ENCODE measurements at regions not wholly inside any gene's neighbourhood (a gene's known extent, or its start where the extent isn't known, plus 50 kb on each side); places are given as distances from the start of the nearest gene placed in this dataset.

DNA sequence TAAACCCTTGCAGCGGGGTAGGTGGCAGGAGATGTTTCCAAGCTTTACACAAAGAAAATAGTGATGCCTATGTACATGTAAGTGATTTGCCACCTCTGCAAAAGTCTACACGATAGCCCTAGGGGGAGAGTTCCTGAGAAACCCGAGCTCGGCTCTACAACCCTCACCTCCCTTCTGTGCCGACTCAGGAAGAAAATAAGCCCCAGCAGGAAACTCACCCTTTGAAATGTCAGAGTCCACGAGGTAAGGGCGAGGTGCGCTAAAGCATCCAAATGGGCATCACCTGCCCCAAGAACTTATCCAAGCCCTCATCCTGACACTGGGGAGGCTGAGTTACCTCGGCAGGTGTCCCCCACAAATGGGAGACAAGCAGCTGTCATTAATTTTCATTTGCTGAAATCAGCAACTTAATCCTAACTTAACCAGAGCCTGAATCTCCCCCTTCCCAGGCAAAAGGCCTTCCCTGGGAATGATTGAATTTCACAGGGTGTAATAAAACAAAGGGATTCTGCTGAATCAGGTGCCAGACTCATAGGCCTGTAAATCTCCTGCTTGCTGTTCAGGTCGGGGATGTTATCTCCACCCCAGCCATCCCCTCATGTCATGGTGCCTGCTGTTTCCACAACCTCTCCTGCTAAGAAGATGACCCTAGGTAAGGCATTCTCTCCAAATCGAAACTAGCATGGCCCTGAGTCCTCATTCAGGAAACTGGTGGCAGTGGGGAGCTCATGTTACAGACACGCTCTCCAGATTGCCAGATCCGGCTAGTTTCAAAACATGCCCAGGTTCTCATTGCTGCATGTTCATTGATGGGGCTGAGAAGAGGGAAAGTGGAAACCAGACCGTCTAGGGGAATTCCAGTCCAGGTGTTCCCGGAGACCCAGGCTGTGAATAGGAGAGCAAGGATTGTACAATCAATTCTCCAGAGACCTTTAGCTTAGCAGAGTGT lies 105.3 kb upstream of the KIRREL3 start:
- no peak for DNase-seq

- no peak for DNase-seq
These were observed 103.2 kb upstream of the KIRREL3 start for GRCh38 chr11:127103586-127104388.

GRCh38 chr11:127098684-127099083 lies 98.1 kb upstream of the KIRREL3 start:
- DNase-seq, result no peak

- DNase-seq, result no peak
These were observed 80.2 kb upstream of the KIRREL3 start for GRCh38 chr11:127080735-127081134.

DNA sequence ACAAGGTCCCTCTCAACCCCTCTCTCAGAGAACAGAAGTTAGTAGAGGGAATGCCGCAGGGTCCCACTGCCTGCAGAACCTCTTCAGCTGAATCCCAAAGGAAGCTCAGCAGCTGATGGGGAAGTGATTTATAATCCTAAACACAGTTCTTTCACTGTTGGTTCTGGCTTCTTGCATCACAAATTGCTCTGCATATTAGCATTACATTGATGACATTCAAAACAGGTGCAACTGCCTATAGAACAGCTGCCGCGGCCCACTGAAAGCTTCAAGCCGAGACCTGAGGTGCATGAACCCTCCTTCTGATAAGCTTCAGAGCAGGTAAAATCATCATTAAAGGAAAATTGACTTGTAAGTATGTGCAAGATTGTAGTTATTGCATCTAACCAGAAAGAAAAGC lies 75.2 kb upstream of the KIRREL3 start:
- DNase-seq, result no peak

- no peak for DNase-seq
These were observed 73.7 kb upstream of the KIRREL3 start for GRCh38 chr11:127074151-127074761.

DNA sequence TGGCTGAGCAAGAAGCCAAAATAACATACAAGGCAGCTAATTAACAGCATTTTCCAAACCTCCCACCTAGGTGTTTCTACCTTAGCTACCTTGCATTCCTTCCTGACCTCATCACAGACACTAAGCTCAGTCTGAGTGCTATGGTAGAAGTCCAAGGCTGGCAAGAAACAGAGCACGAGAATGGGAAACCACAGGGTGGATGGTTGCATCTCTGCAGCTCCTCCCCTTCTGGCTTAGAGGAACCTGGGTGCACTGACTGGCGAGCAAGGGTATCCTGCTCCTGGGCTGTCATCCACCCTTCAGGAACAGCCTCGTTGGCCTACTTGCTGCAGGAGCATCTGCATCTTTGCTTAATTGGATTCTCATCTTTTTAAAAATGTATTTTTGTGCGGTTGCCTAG lies 73.1 kb upstream of the KIRREL3 start:
- DNase-seq, result no peak

DNA sequence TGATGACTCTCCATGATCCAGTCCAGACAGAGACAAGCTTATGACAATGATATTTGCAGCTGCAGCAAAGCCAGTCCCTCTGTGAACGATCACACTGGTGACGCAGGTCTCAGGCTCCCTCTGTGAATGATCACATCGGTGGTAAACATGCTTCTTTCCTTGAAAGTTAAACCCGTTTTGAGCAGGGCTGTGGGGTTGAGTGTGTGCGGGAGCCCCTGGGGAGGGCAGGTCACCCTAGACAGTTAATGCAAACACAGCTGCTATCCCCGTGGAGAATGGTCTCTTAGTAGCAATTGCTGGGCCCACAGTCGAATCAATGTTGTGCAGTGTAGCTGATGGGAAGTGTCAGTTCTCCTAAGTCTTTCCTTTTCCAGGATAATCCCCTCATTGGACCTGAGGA lies 71.0 kb upstream of the KIRREL3 start:
- DNase-seq, result no peak

- DNase-seq, result no peak
These were observed 70.2 kb upstream of the KIRREL3 start for GRCh38 chr11:127070808-127071207.

GRCh38 chr11:127066401-127067090 lies 66.0 kb upstream of the KIRREL3 start:
- no peak for DNase-seq

DNA sequence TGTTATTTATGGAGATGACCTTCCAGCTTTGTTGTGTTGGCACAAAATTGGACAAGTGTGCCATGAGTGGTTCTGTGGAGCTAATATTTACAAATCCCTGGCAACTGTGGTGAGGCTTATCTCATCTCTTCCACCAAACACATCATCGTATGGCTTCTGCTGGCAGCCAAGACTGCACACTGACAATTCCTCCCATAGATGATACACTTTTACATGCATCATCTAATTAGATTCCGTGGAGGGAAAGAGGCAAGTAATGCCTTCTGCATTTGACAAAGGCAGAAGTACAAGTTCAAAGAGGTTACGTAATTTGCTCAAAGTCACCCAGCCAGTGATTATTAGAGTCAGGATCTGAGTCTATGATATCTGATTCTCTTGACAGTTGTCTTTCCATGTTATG lies 62.7 kb upstream of the KIRREL3 start:
- no peak for DNase-seq

- no peak for DNase-seq
These were observed 61.4 kb upstream of the KIRREL3 start for GRCh38 chr11:127061947-127062346.

DNA sequence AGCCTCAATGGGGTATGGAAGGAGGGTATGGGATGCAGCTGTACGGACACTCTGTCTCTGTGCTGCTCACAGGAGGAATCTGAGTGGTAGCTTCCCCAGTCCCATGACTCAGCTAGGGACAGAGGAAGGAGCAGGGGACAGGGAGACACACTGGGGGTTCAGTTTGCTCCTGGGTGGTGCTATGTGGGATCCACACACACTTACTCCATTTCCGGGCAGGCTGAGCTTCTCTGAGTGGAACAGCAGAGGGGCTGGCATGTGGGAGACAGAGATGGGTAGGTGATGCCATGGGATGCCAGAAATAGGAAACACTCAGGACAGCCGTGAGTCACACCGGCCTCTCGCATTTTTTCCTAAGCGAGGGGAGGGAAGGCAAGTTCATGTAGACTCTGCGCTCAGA lies 59.2 kb upstream of the KIRREL3 start:
- DNase-seq, result no peak

DNA sequence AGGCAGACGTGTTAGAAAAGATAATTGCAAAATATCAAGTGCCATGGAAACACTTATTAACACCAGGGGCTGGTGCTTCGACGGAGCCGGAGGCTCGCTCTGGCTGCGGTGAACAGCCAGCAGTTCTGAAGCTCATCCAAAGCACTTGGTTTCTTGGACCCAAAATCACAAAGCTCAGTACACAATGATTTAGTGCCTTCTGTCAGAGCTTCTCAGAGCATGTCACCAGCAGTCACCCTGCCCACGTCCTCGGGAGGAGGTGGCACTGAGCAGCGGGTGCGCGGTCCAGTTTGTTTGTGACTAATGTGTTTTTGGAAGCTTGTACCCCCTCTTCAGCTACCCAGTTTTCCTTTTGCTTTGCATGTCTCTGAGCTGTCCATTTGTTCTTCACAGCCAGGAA lies 58.7 kb upstream of the KIRREL3 start:
- no peak for DNase-seq

GRCh38 chr11:127058524-127058923 lies 58.0 kb upstream of the KIRREL3 start:
- no peak for DNase-seq

GRCh38 chr11:127057126-127057525 lies 56.6 kb upstream of the KIRREL3 start:
- no peak for DNase-seq

GRCh38 chr11:127056338-127056971 lies 55.9 kb upstream of the KIRREL3 start:
- DNase-seq, result no peak

GRCh38 chr11:127055236-127055635 lies 54.7 kb upstream of the KIRREL3 start:
- DNase-seq, result no peak

GRCh38 chr11:127054153-127054552 lies 53.6 kb upstream of the KIRREL3 start:
- no peak for DNase-seq

GRCh38 chr11:127052404-127052803 lies 51.8 kb upstream of the KIRREL3 start:
- DNase-seq, result no peak

All from CD4-positive, alpha-beta T cell treated with Interleukin-17A for 4 hours (primary cell).